HG02870 (cell line): ENCODE measurements at regions not wholly inside any gene's neighbourhood (a gene's known extent, or its start where the extent isn't known, plus 50 kb on each side); places are given as distances from the start of the nearest gene placed in this dataset.
"Not testable (repeated sequence)": the region's sequence is repeated elsewhere in the genome, so short reads cannot be mapped to it uniquely, and the experiment has no call there.

Source experiments
- ATAC-seq: cut with Tn5 transposase; IDR thresholded peaks from one replicate; pipeline ENCODE4 v1.9.1; 2021; ENCODE audit warnings: mild to moderate bottlenecking, moderate library complexity; ENCODE audit not compliant: unreplicated experiment

- peak; percentile 21 for ATAC-seq
Measured at GRCh38 chr14:106309423-106309822, 783.0 kb downstream of the TMEM121 start.

GRCh38 chr14:106315436-106315835 is 789.1 kb downstream of the TMEM121 start:
- ATAC-seq = no peak

- no peak for ATAC-seq
Measured at GRCh38 chr14:106317593-106317992, 791.2 kb downstream of the TMEM121 start.

GRCh38 chr14:106318700-106319099 is 792.3 kb downstream of the TMEM121 start:
- no peak for ATAC-seq

GRCh38 chr14:106323970-106324369 is 797.6 kb downstream of the TMEM121 start:
- not testable (repeated sequence) for ATAC-seq

- no peak for ATAC-seq
Measured at GRCh38 chr14:106327234-106327633, 800.9 kb downstream of the TMEM121 start.

- ATAC-seq = not testable (repeated sequence)
Measured at GRCh38 chr14:106327702-106328353, 801.4 kb downstream of the TMEM121 start.

- not testable (repeated sequence) for ATAC-seq
Measured at GRCh38 chr14:106329243-106329642, 802.9 kb downstream of the TMEM121 start.

GRCh38 chr14:106329987-106330774 is 803.8 kb downstream of the TMEM121 start:
- not testable (repeated sequence) for ATAC-seq

- not testable (repeated sequence) for ATAC-seq
Measured at GRCh38 chr14:106334428-106335109, 808.2 kb downstream of the TMEM121 start.

- not testable (repeated sequence) for ATAC-seq
Measured at GRCh38 chr14:106335110-106335429, 808.7 kb downstream of the TMEM121 start.

GRCh38 chr14:106338775-106339174 is 812.4 kb downstream of the TMEM121 start:
- not testable (repeated sequence) for ATAC-seq

GRCh38 chr14:106340658-106341057 is 814.3 kb downstream of the TMEM121 start:
- not testable (repeated sequence) for ATAC-seq

- ATAC-seq = not testable (repeated sequence)
Measured at GRCh38 chr14:106341161-106341560, 814.8 kb downstream of the TMEM121 start.

GRCh38 chr14:106343626-106344025 is 817.2 kb downstream of the TMEM121 start:
- ATAC-seq = no peak

- not testable (repeated sequence) for ATAC-seq
Measured at GRCh38 chr14:106344065-106344614, 817.8 kb downstream of the TMEM121 start.

- not testable (repeated sequence) for ATAC-seq
Measured at GRCh38 chr14:106344791-106345479, 818.6 kb downstream of the TMEM121 start.

GRCh38 chr14:106346084-106346483 is 819.7 kb downstream of the TMEM121 start:
- no peak for ATAC-seq

- no peak for ATAC-seq
Measured at GRCh38 chr14:106346534-106347290, 820.3 kb downstream of the TMEM121 start.

- ATAC-seq = no peak
Measured at GRCh38 chr14:106347291-106347778, 821.0 kb downstream of the TMEM121 start.
